ENCODE measurements at regions not wholly inside any gene's neighbourhood (a gene's known extent, or its start where the extent isn't known, plus 50 kb on each side); places are given as distances from the start of the nearest gene placed in this dataset.

DNA sequence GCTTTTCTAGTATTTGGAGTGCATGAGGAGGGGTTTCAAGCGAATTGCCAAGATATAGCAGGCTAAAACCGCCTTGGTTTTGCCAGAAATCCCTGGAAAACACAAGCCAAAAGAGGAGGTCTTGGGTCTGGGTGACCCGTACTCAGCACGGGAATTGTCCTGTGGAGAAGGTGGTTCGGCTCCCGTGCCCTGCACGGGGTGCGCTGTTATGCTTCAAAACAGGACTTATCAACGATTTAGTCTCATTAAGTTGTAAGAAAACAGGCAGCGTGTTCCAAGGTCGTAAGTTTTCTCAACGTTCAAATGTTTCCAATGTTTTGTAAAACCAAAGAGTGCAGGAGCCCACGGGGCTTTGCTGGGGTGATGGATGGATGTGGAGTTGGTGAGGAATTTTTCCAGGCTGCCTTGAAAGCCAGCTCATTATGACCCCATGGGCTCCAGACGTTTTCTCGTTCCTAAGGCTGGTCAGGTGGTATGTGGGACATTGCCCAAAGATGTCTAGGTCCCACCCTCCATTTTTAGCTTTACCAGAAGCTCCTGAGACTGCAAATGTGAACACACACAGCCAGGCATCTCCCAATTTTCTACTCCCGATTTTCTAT lies 75.4 kb upstream of the CLDN14 start:
- no peak for DNase-seq

DNA sequence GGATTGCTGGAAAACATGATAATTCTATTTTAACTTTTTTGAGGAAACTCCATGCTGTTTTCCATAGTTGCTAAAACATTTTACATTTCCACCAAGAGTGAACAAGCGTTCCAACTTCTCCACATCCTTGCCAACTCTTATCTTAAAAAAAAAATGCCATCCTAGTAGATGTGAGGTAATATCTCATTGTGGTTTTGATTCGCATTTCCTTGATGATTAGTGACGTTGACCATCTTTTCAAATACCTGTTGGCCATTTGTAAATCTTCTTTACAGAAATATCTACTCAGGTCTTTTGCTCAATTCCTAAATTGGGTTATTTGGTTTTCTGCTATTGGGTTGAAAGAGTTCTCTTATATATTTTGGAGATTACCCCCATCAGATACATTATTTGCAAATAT lies 77.4 kb upstream of the CLDN14 start:
- DNase-seq = no peak

DNA sequence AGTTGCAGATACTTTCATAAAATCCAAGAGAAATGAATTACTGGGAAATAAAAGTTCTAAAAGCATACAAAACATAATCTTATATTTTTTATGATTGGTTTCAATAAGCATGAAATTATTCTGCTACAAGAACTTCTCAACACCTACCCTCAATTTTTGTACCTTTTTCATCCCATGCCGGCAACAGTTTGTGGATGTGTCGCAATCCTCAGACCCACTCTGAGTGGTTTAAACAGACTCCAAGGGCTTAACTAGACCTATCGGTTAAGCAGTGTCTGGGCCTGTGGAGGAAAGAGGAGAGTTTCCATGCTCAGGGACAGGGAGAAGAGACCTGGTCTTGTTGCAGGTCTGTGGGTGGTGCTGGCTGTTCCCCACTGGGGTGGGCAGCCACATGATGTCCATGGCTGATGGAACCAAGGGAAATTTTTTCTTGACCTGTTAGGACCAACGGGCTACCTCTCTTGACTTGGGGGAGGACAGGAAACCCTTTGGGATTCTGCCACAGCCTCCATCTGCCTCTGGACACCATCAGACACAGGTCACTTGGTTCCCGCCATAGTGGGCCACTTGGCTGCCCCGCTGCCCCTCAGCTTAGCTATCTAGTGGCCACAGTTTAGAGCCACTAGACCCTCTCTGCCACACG lies 81.1 kb upstream of the CLDN14 start:
- no peak for DNase-seq

DNA sequence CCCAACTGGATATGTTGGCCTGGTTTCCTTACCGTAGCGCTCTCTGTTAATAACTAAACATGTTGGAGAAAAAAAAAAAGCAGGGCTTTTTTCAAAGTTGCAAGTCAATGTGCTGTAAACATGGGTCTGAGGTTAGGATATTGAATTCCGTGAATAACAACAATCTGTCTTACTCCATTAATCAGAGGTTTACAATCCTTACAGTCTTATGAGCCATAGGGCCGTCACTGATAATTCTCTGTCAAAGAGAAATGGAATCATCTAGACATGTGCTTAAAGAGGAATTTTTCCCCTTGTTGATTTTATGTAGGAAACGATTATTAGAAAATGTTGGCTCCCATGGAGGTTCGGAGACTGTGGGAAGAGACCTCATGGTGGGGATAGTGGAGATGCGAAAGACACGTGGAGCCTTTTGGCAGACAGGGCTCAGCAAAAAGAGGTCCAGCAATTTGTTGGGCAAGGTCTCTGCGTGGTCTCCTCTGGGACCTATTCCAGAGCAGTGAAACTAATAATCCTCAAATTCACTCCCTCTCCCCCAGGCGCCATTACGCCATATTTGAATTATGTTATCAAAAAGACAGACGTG lies 83.5 kb upstream of the CLDN14 start:
- no peak for DNase-seq

DNA sequence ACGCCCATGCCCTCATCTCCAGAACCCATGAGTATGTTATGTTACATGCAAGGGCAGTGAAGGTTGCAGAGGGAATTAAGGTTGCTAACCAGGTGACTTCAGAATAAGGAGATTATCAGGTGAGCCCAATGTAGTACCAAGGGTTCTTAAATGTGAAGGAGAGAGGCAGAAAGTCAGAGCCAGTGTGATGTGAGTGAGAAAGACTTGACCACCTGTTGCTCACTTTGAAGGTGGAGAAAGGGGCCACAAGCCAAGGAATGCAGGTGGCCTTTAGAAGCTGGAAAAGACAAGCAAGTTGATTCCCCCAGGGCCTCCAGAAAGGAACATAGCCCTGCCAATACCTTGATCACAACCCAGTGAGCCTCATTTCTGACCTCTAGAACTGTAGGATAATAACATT lies 84.7 kb upstream of the CLDN14 start:
- no peak for DNase-seq

DNA sequence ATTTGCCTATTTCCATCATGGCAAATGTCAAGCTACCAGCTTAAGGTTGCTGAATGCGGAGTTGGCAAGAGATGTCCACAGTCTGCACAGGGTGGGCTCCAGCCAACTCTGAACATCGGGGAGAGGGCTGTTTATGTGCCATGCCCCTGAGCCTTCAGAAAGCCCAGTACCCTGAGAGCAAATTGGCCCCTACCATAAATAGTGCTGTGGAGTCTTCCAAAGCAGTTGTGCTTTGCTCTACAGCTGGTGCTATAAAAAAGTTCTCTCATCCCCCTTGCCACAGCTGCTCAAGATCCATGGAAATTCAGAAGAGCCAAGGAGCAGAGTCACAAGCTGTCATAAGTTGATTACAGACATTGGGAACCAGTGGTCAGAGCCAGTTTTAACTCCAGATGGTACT lies 85.6 kb upstream of the CLDN14 start:
- DNase-seq = no peak

DNA sequence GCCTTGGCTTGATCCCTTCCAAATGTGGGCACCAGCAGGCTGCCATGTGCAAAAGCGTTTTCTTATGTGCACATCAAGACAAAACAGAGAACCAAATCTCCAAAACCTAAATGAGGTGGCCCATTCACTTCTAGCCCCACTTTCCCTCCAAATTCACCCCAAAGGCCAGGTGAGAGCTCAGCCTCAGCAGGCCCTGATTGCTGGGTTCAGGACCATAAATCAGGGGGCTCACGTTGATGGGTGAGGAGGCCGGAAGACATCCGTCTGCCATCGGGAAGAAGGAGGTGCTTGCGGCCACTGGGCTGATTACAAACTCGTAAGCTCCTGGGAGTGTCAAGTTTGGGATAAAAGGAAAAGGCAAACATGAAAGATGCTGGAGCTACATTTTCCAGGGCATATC lies 86.7 kb upstream of the CLDN14 start:
- DNase-seq = no peak

DNA sequence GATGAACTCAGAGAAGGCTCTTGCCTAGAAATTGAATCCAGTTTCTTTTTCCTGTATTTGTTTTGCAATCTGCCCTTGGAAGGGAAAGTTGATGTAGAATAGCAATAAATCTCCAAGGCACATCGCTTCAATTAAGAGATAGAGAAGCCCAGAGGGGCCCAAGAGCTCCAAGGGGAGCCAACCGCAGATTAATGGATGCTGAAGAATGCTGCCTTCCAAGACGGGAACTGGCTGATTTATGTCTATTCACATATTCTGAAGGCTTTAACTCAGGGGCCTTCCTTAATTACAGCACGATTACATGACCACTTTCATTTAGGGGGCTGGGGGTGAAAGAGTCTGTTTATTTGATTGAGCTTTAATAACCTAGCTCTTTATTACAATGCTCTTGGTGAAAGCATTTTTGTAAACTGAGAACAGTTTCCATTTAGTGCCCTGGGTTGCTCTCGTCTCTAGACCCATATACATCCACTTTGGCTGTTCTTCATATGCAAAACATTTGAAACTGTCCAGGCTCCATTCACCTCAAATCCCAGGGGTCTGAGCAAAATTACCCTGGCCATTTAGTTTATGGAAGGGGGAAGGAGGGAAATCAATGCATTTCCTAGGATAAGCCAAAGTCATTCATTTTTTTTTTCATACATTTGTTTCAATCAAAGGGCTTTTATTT lies 87.4 kb upstream of the CLDN14 start:
- peak in 2 of 3 experiments; percentile 17 to 65 for DNase-seq

DNA sequence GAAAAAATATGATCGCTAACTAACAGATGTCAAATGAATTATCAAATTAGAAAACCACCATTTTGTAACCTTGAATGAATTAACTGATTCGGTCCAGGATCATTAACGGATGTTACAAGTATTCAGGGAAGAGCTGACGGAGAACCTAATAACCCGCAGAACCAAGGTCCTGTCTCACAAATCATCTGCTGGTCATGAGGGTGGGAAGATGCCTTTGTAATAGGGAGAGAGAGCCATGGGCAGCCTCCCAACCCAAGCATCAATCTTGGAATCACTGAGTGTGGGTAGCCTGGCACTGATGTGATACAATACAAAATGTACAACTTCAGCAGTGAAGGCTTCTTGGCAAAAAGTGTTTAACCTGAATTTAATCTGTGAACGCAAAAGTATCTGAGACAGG lies 89.6 kb upstream of the CLDN14 start:
- no peak for DNase-seq

DNA sequence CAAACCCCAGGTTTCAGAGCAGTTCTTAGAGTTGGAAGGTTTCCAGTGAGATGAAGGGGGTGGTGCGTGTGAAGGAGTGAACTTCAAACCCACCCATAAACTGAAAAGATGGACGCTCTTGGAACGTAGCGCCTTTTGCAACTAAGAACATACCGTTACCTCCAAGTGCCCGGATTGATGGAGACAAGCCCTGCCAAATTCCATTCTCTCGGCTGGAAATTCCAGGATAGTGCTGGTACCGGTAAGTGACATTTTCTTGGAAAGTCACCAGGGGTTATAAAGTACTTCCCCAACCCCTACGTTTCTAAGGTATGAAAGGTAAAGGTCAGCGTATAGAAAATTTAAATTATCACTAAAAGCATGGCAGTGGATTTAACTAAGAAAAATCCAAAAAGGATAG lies 91.6 kb upstream of the CLDN14 start:
- no peak for DNase-seq

DNA sequence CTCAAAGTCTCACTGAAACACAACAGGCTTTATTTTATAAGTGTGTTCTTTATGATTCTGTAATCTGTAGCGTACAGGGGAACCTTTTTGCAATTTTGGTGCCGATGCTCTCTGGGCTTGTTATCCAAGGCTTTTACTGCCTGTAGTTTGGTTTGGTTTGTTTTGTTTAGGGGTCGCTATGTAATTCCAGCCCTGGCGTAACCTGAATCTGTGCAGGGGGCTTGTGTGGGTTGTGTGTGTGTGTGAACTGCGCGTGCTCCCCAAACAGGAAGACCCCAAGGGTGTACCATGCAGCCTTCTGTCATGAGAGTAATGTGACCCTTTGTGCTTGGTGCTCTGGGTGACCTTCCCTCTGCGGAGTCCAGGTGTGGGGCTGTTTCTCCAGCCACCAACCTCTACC lies 92.1 kb upstream of the CLDN14 start:
- no peak for DNase-seq

DNA sequence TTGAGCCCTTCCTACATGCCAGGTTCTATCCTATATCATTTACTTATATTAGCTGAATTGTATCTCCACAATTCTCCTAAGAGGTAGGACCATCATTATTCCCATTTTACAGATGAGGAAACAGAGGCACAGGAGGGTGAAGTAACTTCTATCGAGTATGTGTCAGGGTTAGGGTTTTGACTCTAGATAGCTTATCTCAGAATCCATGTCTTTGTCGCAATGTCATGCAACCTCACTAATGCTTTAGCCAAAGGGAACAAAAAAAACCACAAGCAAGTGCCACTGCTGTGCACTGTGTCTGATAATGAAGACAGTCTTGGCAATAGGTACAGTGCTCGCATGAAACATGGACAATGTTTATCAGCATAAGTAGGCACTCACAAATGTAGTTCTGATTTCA lies 95.4 kb upstream of the CLDN14 start:
- DNase-seq = no peak

DNA sequence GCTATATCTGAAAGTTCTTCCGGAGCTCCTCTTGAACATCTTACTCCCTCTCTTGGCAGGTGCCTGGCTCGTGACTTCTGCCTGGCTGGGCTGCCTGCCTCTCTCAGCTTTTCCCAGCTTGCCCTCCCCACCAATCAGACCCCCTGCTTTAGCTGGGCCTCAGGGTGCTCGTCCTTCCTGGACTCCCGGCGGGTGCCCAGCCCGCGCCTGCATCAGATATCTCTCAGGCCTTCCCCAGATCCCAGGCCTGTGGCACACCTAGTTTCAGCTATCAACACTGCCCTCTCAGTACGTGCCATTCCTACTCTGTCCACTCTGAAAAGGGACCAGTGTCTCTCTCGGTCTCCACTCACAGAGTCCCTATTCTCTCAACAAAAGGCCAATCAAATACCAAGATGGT lies 96.5 kb upstream of the CLDN14 start:
- DNase-seq = no peak

DNA sequence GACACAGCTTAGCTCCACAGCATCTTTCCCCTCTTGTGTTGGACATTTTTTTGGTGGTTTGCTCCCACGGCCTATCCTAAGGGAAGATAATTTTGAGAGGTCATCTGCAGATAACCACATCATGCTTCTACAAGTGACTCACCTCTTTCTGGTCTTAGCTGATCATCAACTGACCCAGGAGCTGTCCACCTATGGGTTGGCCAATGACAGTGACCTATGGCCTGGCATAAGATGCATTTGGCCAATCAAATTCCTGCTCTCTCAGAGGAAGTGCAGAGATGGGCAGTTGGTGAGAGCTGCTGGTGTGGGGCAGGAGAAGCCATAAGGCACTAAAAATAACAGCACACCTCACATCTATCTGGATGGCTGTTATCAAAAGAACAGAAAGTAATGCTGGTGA lies 100.0 kb upstream of the CLDN14 start:
- DNase-seq = no peak

DNA sequence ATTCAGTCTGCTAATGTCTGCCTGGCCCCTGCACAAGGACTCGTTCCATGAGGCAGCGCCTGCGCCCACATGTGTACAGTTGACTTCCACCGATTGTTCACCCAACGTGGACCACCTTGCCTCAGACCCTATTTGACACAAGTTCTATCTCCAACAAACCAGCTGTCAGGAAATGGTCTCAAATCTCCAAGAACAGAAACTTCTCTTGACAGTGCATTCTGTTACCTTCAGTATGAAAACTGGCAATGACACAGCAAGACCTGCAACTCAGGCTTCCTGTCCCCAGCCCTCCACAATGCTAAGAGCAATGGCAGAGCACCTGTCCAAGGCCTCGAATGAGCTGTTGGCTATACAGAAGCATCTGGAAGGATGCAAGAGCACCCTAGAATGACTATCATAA lies 102.3 kb upstream of the CLDN14 start:
- DNase-seq = no peak

DNA sequence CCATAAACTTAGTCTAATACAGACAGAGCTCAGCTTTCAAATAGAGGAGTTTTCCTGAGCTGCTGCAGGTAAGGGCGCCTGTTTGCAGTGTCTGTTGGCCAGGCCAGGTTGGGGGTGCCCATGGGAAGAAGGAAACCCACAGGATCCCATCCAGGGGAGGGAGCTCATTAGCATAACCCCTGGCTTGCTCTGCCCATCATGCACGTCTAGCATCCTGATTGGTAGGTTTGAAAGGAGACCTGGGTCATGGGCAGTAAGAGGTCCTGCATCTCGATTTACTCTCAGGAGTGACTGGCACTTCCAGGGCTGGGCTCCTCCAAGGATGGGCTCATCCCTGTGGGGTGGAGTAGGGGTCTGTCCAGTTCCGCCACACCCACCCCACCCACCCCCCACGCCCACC lies 103.7 kb upstream of the CLDN14 start:
- no peak for DNase-seq

DNA sequence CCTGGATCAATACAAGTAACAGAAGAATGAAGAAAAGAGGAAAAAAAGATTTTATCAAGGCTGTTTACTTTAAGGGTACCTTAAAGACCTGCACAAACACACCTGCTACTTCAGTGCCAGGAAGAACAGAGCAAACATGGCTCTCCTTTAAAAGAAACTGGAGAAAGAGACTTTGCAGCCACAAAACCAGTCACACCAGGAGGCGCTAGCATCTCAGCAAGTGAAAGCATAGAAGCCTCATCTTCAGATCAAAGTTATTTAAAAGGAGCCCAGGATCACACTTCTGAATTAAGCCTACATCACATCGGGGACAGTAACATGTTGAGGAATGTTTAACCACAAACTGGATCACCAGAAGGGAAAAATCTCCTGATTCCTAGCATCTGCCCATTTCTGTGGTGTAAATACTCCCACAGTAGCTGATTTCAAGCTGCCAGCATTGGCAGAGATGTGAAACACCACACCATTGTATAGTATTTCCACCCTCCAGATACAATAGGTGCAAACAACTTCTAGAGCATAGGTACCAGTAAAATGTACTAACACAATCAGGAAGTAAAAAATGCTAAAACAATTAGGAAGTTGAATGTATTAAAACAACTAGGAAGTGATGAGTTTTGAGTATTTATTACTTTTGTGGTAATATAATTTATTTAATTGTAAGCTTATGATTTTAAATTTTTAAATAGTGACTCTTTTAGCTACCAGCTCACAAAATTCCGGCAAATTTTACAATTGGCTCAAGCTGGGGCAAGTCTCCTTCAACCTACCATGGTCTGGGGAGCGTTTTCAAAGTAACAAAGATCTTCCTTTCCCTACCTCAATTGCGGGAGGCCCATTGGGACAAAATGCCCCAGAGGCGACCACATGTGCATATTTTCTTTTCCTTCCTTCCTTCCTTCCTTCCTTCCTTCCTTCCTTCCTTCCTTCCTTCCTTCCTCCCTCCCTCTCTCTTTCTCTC lies 105.3 kb upstream of the CLDN14 start:
- DNase-seq = no peak

DNA sequence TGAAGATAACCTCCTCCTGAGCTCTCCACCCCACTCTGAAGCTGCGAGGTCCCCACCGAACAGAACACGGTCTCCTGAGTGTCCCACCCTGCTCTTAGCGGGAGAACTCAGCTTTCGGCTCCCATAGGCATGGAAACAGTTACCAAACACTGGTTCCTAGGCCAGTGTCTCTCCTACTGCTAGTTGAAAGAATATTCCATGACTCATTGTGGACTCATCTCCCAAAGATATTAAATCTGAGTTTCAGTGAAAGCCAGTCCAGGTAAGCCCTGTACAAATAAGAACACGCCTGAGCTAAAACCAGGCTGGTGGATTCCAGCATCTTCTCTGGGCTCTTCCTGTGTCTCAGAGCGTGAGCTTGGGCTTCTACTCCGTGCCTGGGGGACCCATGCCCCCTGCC lies 107.5 kb upstream of the CLDN14 start:
- no peak for DNase-seq

DNA sequence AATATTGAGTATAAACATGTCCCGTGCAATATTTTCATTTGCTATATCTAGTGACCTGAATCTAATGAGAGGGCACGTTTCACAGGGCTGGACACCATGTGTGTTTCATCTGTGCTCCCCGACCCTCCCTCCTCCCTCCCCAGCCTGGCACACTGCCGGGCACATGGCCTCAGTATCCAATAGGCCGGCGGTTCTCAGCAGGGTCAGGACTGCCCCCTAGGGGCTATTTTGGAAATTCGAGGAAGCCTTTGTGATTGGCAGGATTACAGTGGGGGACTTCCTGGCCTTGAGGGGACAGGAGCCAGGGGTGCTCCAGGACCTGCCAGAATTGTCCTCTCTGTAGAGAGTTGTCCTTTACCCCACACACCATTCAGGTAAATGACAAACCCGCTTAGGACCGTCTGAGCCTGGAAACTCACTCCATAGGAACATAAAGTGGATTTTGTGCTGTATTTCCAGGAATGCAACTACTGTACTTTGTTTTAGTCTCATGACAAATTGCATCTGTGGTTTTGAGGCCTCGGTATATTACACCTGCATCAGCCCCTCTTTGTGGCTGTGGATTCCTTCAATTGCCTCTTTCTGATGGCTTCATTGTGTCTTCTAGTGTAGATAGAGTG lies 109.5 kb upstream of the SIM2 start:
- DNase-seq = peak in 2 of 3 experiments; percentile 10 to 30

DNA sequence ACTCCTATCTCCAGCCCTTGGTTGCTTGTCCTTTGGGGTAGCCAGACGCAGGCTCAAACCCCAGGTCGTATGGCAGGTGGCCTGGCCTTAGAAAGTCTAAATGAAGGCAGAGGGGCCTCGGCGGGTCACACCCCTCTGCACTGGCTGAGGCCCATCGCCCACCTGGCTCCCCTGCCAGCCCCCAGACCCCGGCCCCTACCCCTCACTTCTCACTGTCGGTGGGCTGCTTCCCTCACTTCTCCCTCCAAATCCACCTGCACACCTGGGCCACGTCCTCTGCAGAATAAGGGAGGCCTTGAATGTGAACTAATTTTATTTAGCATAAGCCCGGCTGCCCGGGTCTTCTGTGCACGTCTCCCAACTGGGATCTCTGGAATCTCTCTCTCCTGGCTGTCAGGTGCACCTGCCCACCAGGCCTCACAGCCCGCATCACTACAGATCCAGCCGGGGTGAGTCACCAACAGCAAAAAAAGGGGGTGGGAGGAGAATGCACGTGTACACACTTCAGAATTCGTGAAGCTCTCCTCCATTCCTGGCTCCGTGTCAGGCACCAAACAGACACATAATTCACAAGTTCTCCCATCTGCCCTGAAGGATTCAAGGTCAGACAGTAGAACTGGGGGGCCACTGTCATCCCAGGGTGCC lies 107.5 kb upstream of the SIM2 start:
- DNase-seq = peak in 1 of 3 experiments; percentile 9

DNA sequence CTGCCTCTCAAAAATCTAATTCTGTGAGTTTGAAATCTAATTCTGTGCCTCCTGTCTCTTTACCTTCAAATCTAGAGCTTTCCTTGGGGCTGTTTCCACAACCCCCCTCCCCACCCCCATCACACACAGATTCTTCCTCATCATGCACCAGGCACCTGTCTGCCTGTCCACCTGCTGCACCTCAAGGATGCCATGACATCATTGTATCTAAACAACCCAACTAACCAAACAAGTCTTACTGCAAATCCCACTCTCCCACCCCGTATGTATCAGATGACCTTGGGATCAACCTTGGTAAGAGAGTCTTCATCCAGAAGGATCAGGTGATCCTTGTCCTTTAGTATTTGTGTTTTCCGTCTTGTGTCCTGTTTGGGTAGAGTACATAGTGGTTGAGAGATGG lies 102.7 kb upstream of the SIM2 start:
- no peak for DNase-seq

DNA sequence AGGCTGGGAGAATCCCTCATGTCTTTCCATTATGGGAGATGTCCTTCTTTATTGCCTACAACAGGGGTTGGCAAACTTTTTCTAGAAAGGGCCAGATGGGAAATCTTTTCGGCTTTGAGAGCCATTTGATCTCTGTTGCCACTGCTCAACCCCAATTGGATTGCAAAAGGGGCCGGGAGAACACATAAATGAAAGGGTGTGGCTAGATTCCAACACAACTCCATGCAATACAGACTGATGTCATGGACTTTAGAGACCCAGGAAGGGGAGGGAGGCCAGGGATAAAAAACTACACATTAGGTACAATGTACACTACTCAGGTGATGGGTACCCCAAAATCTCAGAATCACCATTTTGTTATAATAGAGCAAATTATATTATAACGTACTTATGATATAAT lies 97.6 kb upstream of the SIM2 start:
- no peak for DNase-seq
